Memory B cell (primary cell): ENCODE measurements at regions not wholly inside any gene's neighbourhood (a gene's known extent, or its start where the extent isn't known, plus 50 kb on each side); places are given as distances from the start of the nearest gene placed in this dataset.
"Not testable (repeated sequence)": the region's sequence is repeated elsewhere in the genome, so short reads cannot be mapped to it uniquely, and the experiment has no call there.

Source experiments
- ATAC-seq: fragments of 150-1000 bp; cut with Tn5 transposase; 2 replicates; pipeline ENCODE4 v1.10.0; 2021; ENCODE audit warnings: low read depth, mild to moderate bottlenecking, moderate library complexity
- DNase-seq, 2 donors: peaks; one replicate each; pipeline ENCODE4 v3.0.0; 2022; ENCODE audit warnings: low spot score in 2 of 2
- H3K27ac Mint-ChIP-seq: one replicate; pipeline ENCODE4 v1.8.0; 2022; ENCODE audit warnings: mild to moderate bottlenecking, moderate library complexity, mixed read lengths
- H3K27me3 Mint-ChIP-seq: one replicate; pipeline ENCODE4 v1.8.0; 2022; ENCODE audit warnings: mixed read lengths
- H3K36me3 Mint-ChIP-seq: one replicate; pipeline ENCODE4 v1.8.0; 2022; ENCODE audit warnings: mild to moderate bottlenecking, mixed read lengths
- H3K4me1 Mint-ChIP-seq: one replicate; pipeline ENCODE4 v1.8.0; 2022; ENCODE audit warnings: mixed read lengths
- H3K4me3 Mint-ChIP-seq: one replicate; pipeline ENCODE4 v1.8.0; 2022; ENCODE audit warnings: mild to moderate bottlenecking, moderate library complexity, mixed read lengths
- H3K9me3 Mint-ChIP-seq: one replicate; pipeline ENCODE4 v1.8.0; 2022; ENCODE audit warnings: mixed read lengths

GRCh38 chr14:19097306-19097705, 130.1 kb downstream of the POTEM start:
- H3K4me1 Mint-ChIP-seq: not testable (repeated sequence)

DNA sequence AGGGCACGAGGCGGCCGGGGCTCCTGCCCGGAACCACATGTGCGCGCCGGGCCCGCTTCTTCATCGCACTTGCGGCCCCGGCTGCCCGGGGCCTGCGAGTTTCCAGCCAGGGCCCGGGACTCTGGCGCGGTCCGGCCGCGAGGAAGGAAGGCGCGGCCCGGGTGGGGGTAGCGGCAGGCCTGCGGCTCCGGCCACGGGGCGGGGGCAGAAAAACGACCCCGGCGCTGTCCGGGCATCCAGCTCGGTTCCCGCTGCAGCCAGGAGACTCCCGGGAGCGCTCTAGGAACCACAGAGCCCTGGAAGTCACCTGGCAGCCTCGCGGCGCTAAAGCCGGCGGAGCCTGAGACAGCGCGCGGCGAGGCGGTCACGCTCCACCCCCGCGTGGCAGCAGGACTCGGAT, 130.5 kb downstream of the POTEM start:
- ATAC-seq, H3K27ac Mint-ChIP-seq, H3K4me3 Mint-ChIP-seq, H3K4me1 Mint-ChIP-seq, DNase-seq, H3K27me3 Mint-ChIP-seq, H3K9me3 Mint-ChIP-seq, H3K36me3 Mint-ChIP-seq: not testable (repeated sequence)

More at GRCh38 chr14:19097306-19097705, 130.1 kb downstream of the POTEM start:
- not testable (repeated sequence) for ATAC-seq, H3K27ac Mint-ChIP-seq, H3K36me3 Mint-ChIP-seq, H3K4me3 Mint-ChIP-seq, H3K9me3 Mint-ChIP-seq, H3K27me3 Mint-ChIP-seq
- DNase-seq: peak in 1 of 2 donors; percentile 10

GRCh38 chr14:19098230-19098629, 131.0 kb downstream of the POTEM start:
- not testable (repeated sequence) for ATAC-seq, H3K4me1 Mint-ChIP-seq, H3K9me3 Mint-ChIP-seq, DNase-seq, H3K27me3 Mint-ChIP-seq, H3K36me3 Mint-ChIP-seq, H3K27ac Mint-ChIP-seq, H3K4me3 Mint-ChIP-seq

DNA sequence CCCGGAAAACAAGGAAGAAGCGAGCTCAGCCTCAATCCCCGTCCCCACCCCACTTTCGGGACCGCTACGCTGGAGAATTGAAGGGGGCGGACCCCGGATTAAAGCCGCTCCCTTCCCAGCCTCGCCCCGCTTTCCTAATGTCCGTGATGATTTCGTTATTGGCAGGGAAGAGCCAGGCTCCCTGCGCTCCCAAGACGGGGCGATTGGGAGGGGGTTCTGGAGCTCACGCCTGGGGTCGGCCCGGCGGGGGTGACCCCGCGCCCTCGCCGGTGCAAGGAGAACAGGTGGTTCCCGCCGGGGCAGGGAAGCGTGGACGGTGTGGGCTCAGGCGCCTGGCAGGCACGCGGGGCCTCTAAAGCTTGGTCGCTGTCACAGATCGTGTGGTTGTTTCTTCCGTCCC, 131.5 kb downstream of the POTEM start:
- not testable (repeated sequence) for H3K4me3 Mint-ChIP-seq, H3K27me3 Mint-ChIP-seq, H3K27ac Mint-ChIP-seq, H3K36me3 Mint-ChIP-seq, H3K9me3 Mint-ChIP-seq, H3K4me1 Mint-ChIP-seq, ATAC-seq
- peak in 1 of 2 donors; percentile 11 for DNase-seq

DNA sequence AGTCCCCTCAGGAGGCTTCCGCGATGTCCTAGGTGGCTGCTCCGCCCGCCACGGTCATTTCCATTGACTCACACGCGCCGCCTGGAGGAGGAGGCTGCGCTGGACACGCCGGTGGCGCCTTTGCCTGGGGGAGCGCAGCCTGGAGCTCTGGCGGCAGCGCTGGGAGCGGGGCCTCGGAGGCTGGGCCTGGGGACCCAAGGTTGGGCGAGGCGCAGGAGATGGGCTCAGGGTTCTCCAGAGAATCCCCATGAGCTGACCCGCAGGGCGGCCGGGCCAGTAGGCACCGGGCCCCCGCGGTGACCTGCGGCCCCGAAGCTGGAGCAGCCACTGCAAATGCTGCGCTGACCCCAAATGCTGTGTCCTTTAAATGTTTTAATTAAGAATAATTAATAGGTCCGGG, 132.1 kb downstream of the POTEM start:
- H3K27me3 Mint-ChIP-seq, H3K4me3 Mint-ChIP-seq, H3K36me3 Mint-ChIP-seq, H3K9me3 Mint-ChIP-seq, ATAC-seq, H3K27ac Mint-ChIP-seq, DNase-seq, H3K4me1 Mint-ChIP-seq: not testable (repeated sequence)

DNA sequence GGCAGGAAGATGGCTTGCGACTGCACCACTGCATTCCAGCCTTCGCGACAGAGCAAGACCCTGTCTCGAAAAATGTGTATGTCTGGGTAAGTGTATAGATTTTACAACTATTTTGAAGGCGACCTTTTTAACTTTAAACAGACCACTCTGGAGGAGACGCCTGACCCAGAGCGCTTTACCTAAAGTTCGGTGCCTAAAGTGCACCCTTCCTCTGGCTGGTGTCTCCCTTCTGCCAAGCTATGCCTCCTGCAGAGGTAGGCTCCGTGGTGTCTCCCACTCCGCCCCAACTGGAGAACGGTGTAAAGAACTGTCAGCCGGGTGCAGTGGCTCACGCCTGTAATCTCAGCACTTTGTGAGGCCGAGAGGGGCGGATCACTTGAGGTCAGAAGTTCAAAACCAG, 132.7 kb downstream of the POTEM start:
- ATAC-seq, H3K27ac Mint-ChIP-seq, H3K36me3 Mint-ChIP-seq, H3K4me3 Mint-ChIP-seq, DNase-seq, H3K9me3 Mint-ChIP-seq, H3K27me3 Mint-ChIP-seq, H3K4me1 Mint-ChIP-seq: not testable (repeated sequence)

GRCh38 chr14:19105551-19105950, 138.3 kb downstream of the POTEM start:
- H3K27me3 Mint-ChIP-seq, H3K4me1 Mint-ChIP-seq, H3K9me3 Mint-ChIP-seq, H3K4me3 Mint-ChIP-seq, H3K36me3 Mint-ChIP-seq, ATAC-seq, H3K27ac Mint-ChIP-seq, DNase-seq: not testable (repeated sequence)

DNA sequence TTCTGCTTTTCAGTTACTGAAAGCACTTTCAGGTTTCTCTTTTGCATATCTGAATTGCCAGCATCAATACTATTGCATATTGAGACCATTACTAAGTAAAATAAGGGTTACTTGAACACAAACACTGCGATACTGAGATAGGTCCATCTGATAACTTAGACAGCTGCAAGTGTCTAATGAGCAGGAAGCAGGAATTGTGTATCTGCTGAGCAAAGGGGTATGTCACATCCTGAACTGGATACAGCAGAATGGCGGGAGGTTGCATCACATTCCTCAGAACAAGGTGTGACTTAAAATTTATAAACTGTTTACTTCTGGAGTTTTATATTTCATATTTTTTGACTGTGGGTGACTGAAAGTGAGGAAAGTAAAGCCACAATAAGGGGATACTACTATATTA, 142.7 kb downstream of the POTEM start:
- not testable (repeated sequence) for DNase-seq, H3K9me3 Mint-ChIP-seq, H3K4me3 Mint-ChIP-seq, ATAC-seq, H3K36me3 Mint-ChIP-seq, H3K27ac Mint-ChIP-seq, H3K27me3 Mint-ChIP-seq, H3K4me1 Mint-ChIP-seq

GRCh38 chr14:19120383-19120782, 153.1 kb downstream of the POTEM start:
- H3K9me3 Mint-ChIP-seq, H3K4me1 Mint-ChIP-seq, ATAC-seq, H3K36me3 Mint-ChIP-seq, H3K27ac Mint-ChIP-seq, DNase-seq, H3K27me3 Mint-ChIP-seq, H3K4me3 Mint-ChIP-seq: not testable (repeated sequence)

DNA sequence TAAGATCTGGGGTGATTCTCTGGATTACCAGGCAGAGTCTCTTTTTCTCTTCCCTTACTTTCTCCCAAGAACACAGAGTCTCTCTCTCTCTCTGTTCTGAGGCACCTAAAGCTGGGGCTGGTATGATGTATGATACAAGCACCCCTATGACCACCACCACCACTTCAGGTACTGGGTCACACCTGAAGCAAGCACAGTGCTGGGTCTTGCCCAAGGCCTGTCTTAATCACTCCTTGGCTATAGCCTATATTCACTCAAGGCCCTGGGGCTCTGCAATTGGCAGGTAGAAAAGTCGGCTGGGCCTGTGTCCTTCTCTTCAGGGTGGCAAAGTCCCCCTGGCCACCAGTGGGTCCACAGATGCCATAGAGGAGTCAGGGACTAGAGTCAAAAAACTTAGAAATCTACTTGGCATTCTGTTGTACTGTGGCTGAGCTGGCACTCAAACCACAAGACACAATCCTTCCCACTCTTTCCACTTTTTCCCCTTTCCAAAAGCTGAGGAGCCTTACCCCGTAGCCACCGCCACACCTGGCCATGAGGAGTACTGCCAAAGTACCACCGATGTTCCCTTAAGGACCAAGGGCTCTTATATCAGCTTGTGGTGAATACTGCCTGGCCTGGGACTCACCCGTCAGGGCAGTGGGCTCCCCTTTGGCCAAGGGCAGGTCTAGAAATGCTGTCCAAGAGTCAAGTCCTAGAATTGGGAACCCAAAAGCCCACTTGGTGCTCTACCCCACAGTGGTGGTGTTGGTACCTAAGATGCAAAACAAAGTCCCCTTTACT, 159.2 kb downstream of the POTEM start:
- not testable (repeated sequence) for ATAC-seq, H3K4me3 Mint-ChIP-seq, H3K27me3 Mint-ChIP-seq, H3K36me3 Mint-ChIP-seq, DNase-seq, H3K27ac Mint-ChIP-seq, H3K4me1 Mint-ChIP-seq, H3K9me3 Mint-ChIP-seq

DNA sequence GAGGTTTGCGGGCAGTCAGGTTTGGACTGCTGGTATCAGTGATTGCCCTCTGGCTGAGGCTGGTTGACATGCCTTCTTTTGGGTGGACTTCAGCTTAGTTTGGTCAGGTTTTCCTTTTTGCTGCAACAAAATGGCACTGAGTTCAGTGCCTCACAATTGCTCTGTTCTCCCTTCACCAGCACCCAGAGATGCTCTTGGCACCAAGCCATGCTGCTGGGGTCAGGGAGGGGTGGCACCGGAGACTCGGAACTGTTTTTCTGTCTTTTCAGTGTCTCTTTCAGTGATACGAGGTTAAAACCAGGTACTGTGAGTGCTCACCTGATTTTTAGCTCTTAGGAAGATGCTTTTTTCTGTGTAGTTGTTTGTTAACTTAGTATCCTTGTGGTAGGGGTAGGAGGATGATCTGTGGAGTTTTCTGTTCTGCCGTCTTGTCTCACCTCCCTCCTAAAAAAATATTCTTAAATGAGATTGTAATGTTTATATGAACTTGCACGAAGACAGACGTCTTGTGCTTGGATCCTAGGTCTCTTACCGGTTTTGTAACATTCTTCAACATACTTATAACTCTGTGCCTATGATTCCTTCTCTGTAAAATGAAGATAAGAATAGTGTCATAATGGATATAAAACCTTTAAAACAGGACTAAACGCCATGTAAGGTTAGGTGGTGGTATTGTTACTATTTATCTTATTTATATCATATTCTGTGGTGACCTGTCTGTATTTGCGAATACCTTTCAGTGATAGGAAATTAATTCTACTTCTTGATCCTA, 160.6 kb downstream of the POTEM start:
- not testable (repeated sequence) for H3K27me3 Mint-ChIP-seq, H3K36me3 Mint-ChIP-seq, ATAC-seq, H3K27ac Mint-ChIP-seq, H3K4me1 Mint-ChIP-seq, DNase-seq, H3K9me3 Mint-ChIP-seq, H3K4me3 Mint-ChIP-seq

- not testable (repeated sequence) for H3K4me3 Mint-ChIP-seq, H3K27me3 Mint-ChIP-seq, H3K27ac Mint-ChIP-seq, H3K9me3 Mint-ChIP-seq, H3K36me3 Mint-ChIP-seq, H3K4me1 Mint-ChIP-seq, ATAC-seq, DNase-seq
Observed at GRCh38 chr14:19131553-19131952, 164.3 kb downstream of the POTEM start.

DNA sequence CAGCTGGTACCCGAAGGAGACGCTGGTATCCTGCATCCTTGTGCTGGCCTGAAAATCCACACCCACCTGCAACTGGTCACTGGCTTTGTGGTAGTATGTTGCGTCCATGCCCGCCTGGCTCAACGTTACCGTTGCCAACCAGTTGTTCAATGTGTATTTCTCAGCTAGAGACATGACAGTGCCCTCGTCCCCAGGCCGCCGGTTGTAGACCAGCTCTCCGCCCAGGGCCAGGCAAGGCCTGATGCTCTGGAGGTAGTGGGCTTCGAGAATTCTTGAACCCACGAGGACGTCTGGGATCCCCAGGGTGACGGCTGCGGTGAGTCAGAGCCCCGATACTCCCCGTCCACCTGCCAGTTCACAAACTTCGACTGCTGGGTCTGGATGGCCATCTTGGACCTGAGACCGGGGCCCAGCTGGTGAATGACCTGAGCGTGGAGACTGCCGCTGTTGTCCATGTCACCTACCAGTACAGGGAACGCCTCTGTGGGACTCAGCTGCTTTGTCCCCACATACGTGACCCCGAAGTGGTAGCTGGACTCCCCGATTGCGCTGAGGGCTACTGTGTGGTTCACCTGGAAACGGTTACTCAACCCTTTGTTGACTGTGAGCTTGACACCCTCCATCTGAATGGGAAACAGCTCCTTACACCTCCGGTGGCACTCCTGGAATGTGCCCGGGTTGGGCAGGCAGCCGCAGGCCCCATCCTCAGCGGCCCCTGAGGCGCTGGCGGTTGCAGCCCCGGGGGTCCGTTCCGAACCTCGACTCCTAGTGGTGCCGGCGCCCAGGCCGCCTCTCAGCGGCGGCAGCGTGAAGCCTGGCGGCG, 165.0 kb downstream of the POTEM start:
- DNase-seq, H3K4me3 Mint-ChIP-seq: not testable (repeated sequence)

GRCh38 chr14:19132836-19133120, 165.5 kb downstream of the POTEM start:
- H3K27me3 Mint-ChIP-seq, DNase-seq, H3K27ac Mint-ChIP-seq, H3K4me1 Mint-ChIP-seq, H3K4me3 Mint-ChIP-seq, H3K9me3 Mint-ChIP-seq, H3K36me3 Mint-ChIP-seq, ATAC-seq: not testable (repeated sequence)

More for the DNA sequence above, 165.0 kb downstream of the POTEM start:
- ATAC-seq, H3K4me1 Mint-ChIP-seq, H3K9me3 Mint-ChIP-seq, H3K27ac Mint-ChIP-seq, H3K27me3 Mint-ChIP-seq, H3K36me3 Mint-ChIP-seq: not testable (repeated sequence)
